Right cardiac atrium (tissue), 5 donors: ENCODE measurements at regions not wholly inside any gene's neighbourhood (a gene's known extent, or its start where the extent isn't known, plus 50 kb on each side); places are given as distances from the start of the nearest gene placed in this dataset.
"Not testable (repeated sequence)": the region's sequence is repeated elsewhere in the genome, so short reads cannot be mapped to it uniquely, and the experiment has no call there.

Source experiments
- ATAC-seq, 2 donors: fragments of 200-7000 bp; cut with Tn5 transposase; one replicate each; pipeline versions ENCODE4 v1.8.0 to v1.9.1; 2020; ENCODE audit warnings: moderate library complexity in 2 of 2, mild to moderate bottlenecking in 1 of 2
- DNase-seq, 3 donors: peaks; one replicate each; pipeline ENCODE4 v3.0.0-alpha.2; 2020
- H3K27ac ChIP-seq: one replicate; pipeline ENCODE4 v1.5.1; 2013; ENCODE audit warnings: mild to moderate bottlenecking, low read length, control low read depth, moderate library complexity
- H3K27me3 ChIP-seq: one replicate; pipeline ENCODE4 v1.6.1; 2013; ENCODE audit not compliant: control insufficient read depth, insufficient read depth
- H3K4me1 ChIP-seq: one replicate; pipeline ENCODE4 v1.6.1; 2013; ENCODE audit warnings: low read length; ENCODE audit not compliant: control insufficient read depth, insufficient read depth
- H3K4me3 ChIP-seq: one replicate; pipeline ENCODE4 v1.5.1; 2013; ENCODE audit warnings: low read length, control low read depth
- H3K9me3 ChIP-seq: one replicate; pipeline ENCODE4 v1.6.1; 2013; ENCODE audit warnings: low read length; ENCODE audit not compliant: control insufficient read depth
- WGBS: extraction: QIAGEN DNeasy Blood & Tissue Kit; methylation state at CpG from one replicate; pipeline ENCODE4 v1.1.7; 2013; 5-methylcytosine and 5-hydroxymethylcytosine counted together
- intact Hi-C, 4 donors: fragments of 100-400 bp; cut with DNase I; formaldehyde crosslinking; loops; one replicate each; pipeline versions ENCODE4 v1.11.0 to v1.14.0; 2022 to 2023
- donor health status: healthy with polysubstance abuse.
- donor health status: DM: no; HTN: yes; CAD: no.
- donor health status: DM: no; HTN: no; CAD: no.
- donor health status: DM: no; HTN: yes; CAD: no; lungs with severe emphysema.
- donor health status: DM: yes; HTN: yes; CAD: no.

- Histone ChIP-seq H3K4me1 (no peaks in the 10 kb centered on the region), H3K27ac (no peak overlapping the region), H3K9me3 (no peaks in the 10 kb centered on the region), H3K27me3 (no peaks in the 10 kb centered on the region), H3K4me3 (no peak overlapping the region)
- ATAC-seq: no peak
- WGBS: 51% methylated on average over 1 of the region's 1 CpG
- intact Hi-C loops: no loop called here
- no peak for DNase-seq
These were observed 1408.7 kb upstream of the GOT2 start for GRCh38 chr16:60142619-60143347.

- no peak overlapping the region for H3K4me3 ChIP-seq
- no peaks in the 10 kb centered on the region for H3K4me1 ChIP-seq
- no peaks in the 10 kb centered on the region for H3K9me3 ChIP-seq
- no peak for ATAC-seq
- no peak overlapping the region for H3K27ac ChIP-seq
- intact Hi-C loops: no loop called here
- no peaks in the 10 kb centered on the region for H3K27me3 ChIP-seq
- DNase-seq: no peak
These were observed 1403.8 kb upstream of the GOT2 start for GRCh38 chr16:60137891-60138290.

- Histone ChIP-seq H3K9me3 (no peaks in the 10 kb centered on the region), H3K27me3 (no peaks in the 10 kb centered on the region), H3K4me3 (no peak overlapping the region), H3K27ac (no peak overlapping the region), H3K4me1 (no peaks in the 10 kb centered on the region)
- ATAC-seq (peak; percentile 51 to 90), DNase-seq (peak in 1 of 3 donors; percentile 31)
- intact Hi-C loops: no loop called here
- WGBS: 29% methylated on average over 1 of the region's 1 CpG
These were observed 1393.1 kb upstream of the GOT2 start for GRCh38 chr16:60127196-60127595.

- 86% methylated on average over 2 of the region's 2 CpGs for WGBS
- intact Hi-C loops, DNase-seq, ATAC-seq, H3K27ac ChIP-seq, H3K4me3 ChIP-seq, H3K27me3 ChIP-seq, H3K4me1 ChIP-seq, H3K9me3 ChIP-seq: not testable (repeated sequence)
These were observed 1392.0 kb upstream of the GOT2 start for GRCh38 chr16:60126115-60126514.

- ATAC-seq (peak in 1 of 2 donors; percentile 77), DNase-seq (no peak)
- Histone ChIP-seq H3K4me1 (no peaks in the 10 kb centered on the region), H3K9me3 (no peaks in the 10 kb centered on the region), H3K27ac (no peak overlapping the region), H3K4me3 (no peak overlapping the region), H3K27me3 (no peaks in the 10 kb centered on the region)
- WGBS: 31% methylated on average over 4 of the region's 4 CpGs
- intact Hi-C loops: no loop called here
These were observed 1389.4 kb upstream of the GOT2 start for GRCh38 chr16:60123392-60124023.

- WGBS: 92% methylated on average over 14 of the region's 14 CpGs
- ATAC-seq (no peak), DNase-seq (no peak)
- Histone ChIP-seq H3K9me3 (no peaks in the 10 kb centered on the region), H3K4me1 (no peaks in the 10 kb centered on the region), H3K27ac (no peak overlapping the region), H3K4me3 (no peak overlapping the region), H3K27me3 (no peaks in the 10 kb centered on the region)
- intact Hi-C loops: no loop called here
These were observed 1386.5 kb upstream of the GOT2 start for GRCh38 chr16:60120586-60120985.

- H3K27ac ChIP-seq: no peak overlapping the region
- no peaks in the 10 kb centered on the region for H3K27me3 ChIP-seq
- no peak for DNase-seq
- intact Hi-C loops: no loop called here
- H3K9me3 ChIP-seq: no peaks in the 10 kb centered on the region
- 74% methylated on average over 2 of the region's 2 CpGs for WGBS
- H3K4me1 ChIP-seq: no peaks in the 10 kb centered on the region
- H3K4me3 ChIP-seq: no peak overlapping the region
- ATAC-seq: no peak
These were observed 1376.4 kb upstream of the GOT2 start for GRCh38 chr16:60110531-60110930.

GRCh38 chr16:60107871-60108270 lies 1373.8 kb upstream of the GOT2 start:
- 81% methylated on average over 4 of the region's 4 CpGs for WGBS
- DNase-seq: no peak
- no peak overlapping the region for H3K27ac ChIP-seq
- H3K4me3 ChIP-seq: no peak overlapping the region
- intact Hi-C loops: no loop called here
- no peaks in the 10 kb centered on the region for H3K9me3 ChIP-seq
- no peaks in the 10 kb centered on the region for H3K4me1 ChIP-seq
- no peaks in the 10 kb centered on the region for H3K27me3 ChIP-seq
- ATAC-seq: no peak

GRCh38 chr16:60107437-60107836 lies 1373.3 kb upstream of the GOT2 start:
- no peak overlapping the region for H3K4me3 ChIP-seq
- intact Hi-C loops: no loop called here
- H3K4me1 ChIP-seq: no peaks in the 10 kb centered on the region
- H3K27me3 ChIP-seq: no peaks in the 10 kb centered on the region
- H3K27ac ChIP-seq: no peak overlapping the region
- peak; percentile 67 to 72 for ATAC-seq
- 58% methylated on average over 3 of the region's 3 CpGs for WGBS
- H3K9me3 ChIP-seq: no peaks in the 10 kb centered on the region
- DNase-seq: no peak

GRCh38 chr16:60100371-60100770 lies 1366.3 kb upstream of the GOT2 start:
- no peak for DNase-seq
- no peak for ATAC-seq
- no peaks in the 10 kb centered on the region for H3K4me1 ChIP-seq
- intact Hi-C loops: no loop called here
- H3K27ac ChIP-seq: no peak overlapping the region
- no peaks in the 10 kb centered on the region for H3K27me3 ChIP-seq
- H3K9me3 ChIP-seq: no peaks in the 10 kb centered on the region
- WGBS: 31% methylated on average over 1 of the region's 1 CpG
- no peak overlapping the region for H3K4me3 ChIP-seq

GRCh38 chr16:60091529-60091928 lies 1357.4 kb upstream of the GOT2 start:
- Histone ChIP-seq H3K27me3 (no peaks in the 10 kb centered on the region), H3K4me3 (no peak overlapping the region), H3K4me1 (no peaks in the 10 kb centered on the region), H3K27ac (no peak overlapping the region), H3K9me3 (no peaks in the 10 kb centered on the region)
- ATAC-seq (no peak), DNase-seq (no peak)
- intact Hi-C loops: no loop called here
- 51% methylated on average over 3 of the region's 3 CpGs for WGBS
